GM18867 (cell line): ENCODE measurements at regions not wholly inside any gene's neighbourhood (a gene's known extent, or its start where the extent isn't known, plus 50 kb on each side); places are given as distances from the start of the nearest gene placed in this dataset.
"Not testable (repeated sequence)": the region's sequence is repeated elsewhere in the genome, so short reads cannot be mapped to it uniquely, and the experiment has no call there.

Source experiments
- ATAC-seq: cut with Tn5 transposase; IDR thresholded peaks from one replicate; pipeline ENCODE4 v1.9.1; 2021; ENCODE audit warnings: mild to moderate bottlenecking, moderate library complexity; ENCODE audit not compliant: unreplicated experiment

GRCh38 chr1:194629011-194629410, 1442.6 kb upstream of the B3GALT2 start:
- no peak for ATAC-seq

GRCh38 chr1:194624833-194625232, 1438.4 kb upstream of the B3GALT2 start:
- no peak for ATAC-seq

- no peak for ATAC-seq
These were observed 1431.7 kb upstream of the B3GALT2 start for GRCh38 chr1:194618101-194618500.

DNA sequence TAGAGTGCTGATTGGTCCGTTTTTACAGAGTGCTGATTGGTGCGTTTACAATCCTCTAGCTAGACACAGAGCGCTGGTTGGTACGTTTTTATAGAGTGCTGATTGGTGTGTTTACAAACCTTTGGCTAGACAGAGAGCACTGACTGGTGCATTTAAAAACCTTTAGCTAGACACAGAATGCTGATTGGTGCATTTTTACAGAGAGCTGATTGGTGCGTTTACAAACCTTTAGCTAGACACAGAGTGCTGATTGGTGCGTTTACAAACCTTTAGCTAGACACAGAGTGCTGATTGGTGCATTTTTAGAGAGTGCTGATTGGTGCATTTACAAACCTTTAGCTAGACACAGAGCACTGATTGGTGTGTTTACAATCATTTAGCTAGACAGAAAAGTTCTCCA, 1430.9 kb upstream of the B3GALT2 start:
- not testable (repeated sequence) for ATAC-seq

DNA sequence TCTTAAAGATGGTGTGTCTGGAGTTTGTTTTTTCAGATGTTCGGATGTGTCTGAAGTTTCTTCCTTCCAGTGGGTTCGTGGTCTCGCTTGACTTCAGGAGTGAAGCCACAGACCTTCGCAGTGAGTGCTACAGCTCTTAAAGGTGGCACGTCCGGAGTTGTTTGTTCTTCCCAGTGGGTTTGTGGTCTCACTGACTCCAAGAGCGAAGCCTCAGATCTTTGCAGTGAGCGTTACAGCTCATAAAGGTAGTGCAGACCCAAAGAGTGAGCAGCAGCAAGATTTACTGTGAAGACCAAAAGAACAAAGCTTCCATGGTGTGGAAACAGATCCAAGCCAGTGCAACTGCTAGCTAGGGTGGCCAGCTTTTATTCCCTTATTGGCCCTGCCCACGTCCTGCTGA, 1430.4 kb upstream of the B3GALT2 start:
- no peak for ATAC-seq

DNA sequence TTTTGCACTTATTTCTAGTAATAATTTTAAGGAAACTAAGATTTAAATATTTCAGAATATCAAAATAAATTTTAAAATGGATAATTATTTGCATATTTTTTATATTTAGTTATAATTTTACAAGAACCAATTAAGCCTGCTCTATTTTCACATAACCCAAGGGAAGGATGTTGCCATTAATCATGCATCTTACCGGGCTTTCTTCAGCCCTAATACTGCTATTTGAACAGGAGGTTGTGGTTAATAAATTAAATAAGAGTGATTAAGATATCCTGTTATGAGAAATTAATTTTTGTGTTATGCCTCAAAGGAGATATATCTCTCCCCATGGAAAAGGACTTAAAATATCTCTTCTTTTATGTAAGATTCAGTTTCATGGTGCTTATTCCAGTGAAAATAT, 1415.8 kb upstream of the B3GALT2 start:
- no peak for ATAC-seq

GRCh38 chr1:194600716-194601115, 1414.3 kb upstream of the B3GALT2 start:
- no peak for ATAC-seq

DNA sequence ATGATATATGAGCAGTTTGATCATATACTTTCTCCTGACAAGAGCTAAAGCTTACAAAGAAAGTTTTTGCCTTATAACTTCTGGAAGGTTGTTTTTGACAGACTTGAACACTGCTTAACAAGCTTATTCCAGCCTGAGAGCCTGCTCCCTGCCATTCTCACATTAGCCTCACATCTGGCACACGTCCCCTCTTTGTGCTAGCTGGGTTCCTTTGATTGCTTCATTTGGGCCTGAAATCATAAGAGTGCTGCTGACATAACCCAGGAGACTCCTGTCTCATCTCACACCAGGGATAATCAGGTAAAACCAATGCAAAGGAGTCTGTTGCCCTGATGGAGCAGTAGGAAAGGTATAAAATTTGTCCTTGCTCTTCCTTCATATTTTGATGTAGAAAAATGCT, 1411.7 kb upstream of the B3GALT2 start:
- no peak for ATAC-seq

GRCh38 chr1:194586302-194586701, 1399.9 kb upstream of the B3GALT2 start:
- ATAC-seq: no peak

GRCh38 chr1:194584052-194584451, 1397.6 kb upstream of the B3GALT2 start:
- ATAC-seq: no peak

GRCh38 chr1:194570476-194570875, 1384.1 kb upstream of the B3GALT2 start:
- no peak for ATAC-seq

- no peak for ATAC-seq
These were observed 1382.2 kb upstream of the B3GALT2 start for GRCh38 chr1:194568610-194569009.

DNA sequence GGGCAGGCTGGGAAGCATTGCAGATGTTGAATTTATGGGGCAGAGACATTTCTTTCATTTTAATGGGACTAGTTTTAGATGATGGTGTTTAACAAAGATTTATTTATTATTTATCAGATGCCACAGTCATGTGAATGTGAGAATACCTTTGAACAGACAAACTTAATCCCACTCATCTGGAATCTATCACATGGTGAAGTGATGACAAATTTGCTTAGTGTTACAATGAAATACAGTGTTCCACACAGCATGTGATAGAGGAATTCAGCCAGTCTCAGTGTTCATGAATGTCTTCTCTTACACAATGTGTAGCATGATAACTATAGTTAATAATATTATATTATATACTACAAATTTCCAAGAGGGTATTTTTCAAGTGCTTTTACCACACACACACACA, 1361.7 kb upstream of the B3GALT2 start:
- no peak for ATAC-seq

DNA sequence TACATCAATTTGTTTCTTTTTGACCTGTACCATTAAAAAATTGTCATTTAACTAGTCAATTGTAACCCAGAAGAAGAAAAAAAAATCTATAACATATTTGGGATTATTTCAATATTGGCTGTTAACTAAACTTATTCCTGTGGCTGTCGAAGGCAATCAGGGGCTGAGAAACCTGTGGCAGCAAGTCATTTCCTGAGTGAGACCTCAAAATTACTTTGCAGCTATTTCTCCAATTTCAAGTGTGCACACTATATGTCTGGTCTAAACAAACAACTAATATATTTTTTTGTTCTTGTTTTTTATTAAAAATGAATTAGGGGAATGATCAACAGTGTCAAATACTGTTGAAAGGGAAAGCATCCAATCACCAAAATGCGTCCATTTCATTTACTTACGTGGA, 1357.6 kb upstream of the B3GALT2 start:
- ATAC-seq: no peak

- no peak for ATAC-seq
These were observed 1352.0 kb upstream of the B3GALT2 start for GRCh38 chr1:194538453-194538852.

GRCh38 chr1:194537521-194537920, 1351.1 kb upstream of the B3GALT2 start:
- no peak for ATAC-seq

DNA sequence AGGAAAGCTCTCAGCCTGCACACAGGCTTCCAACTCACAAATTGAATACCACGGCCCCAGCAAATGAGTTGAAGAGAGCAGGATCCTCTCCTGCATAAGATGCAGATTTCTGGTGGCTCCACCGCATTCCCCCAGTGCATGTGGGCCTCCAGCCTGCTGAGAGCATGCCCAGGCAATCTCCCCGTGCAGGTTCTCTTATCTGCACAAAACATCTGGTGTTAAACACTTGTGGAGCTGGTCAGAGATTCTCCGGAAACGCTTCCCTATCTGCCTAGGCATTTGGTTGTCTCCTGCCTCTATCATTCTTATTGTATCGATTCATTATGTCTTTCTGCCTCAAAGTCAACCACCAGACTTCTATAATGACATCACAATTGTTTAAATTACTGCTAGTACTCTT, 1349.0 kb upstream of the B3GALT2 start:
- no peak for ATAC-seq

- no peak for ATAC-seq
These were observed 1348.4 kb upstream of the B3GALT2 start for GRCh38 chr1:194534784-194535183.

- no peak for ATAC-seq
These were observed 1347.2 kb upstream of the B3GALT2 start for GRCh38 chr1:194533641-194534040.

- no peak for ATAC-seq
These were observed 1331.2 kb upstream of the B3GALT2 start for GRCh38 chr1:194517567-194517966.

DNA sequence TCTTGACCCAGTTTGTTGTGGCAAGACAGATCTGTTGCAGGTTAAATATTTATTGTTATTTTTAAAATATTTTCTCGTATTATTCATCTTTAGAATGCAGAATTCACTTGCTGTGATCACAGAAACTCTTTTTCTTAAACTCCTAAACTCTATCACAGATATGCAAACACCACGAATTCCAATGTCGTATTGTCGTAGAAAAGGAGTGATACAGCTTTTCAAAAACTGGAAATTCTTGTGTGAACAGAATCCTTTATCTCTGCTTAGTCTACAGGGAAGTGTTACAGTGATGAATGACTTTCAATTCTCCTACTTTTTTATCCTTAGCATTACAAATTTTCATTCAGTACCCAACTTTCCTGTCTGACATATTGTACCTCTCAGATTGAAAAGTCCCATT, 1329.5 kb upstream of the B3GALT2 start:
- no peak for ATAC-seq

- ATAC-seq: no peak
These were observed 1326.5 kb upstream of the B3GALT2 start for GRCh38 chr1:194512957-194513356.

DNA sequence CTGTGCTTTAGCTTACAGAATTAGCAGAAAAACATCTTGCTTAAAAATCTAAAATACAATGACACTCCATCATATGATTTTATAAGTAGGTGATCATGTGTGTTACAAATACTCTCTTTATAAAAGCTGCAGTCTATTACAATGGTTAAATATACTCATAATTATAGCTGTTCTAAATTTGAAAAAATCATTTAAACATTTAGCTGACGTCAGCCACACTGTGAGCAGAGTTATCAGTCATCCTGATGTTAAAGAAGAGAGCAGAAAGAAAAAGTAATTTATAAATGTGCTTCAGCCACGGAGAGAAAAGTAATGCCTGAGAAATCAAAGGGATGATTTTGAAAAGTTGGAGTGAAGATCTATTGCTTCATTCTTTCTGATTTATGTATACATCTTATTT, 1325.9 kb upstream of the B3GALT2 start:
- ATAC-seq: no peak

DNA sequence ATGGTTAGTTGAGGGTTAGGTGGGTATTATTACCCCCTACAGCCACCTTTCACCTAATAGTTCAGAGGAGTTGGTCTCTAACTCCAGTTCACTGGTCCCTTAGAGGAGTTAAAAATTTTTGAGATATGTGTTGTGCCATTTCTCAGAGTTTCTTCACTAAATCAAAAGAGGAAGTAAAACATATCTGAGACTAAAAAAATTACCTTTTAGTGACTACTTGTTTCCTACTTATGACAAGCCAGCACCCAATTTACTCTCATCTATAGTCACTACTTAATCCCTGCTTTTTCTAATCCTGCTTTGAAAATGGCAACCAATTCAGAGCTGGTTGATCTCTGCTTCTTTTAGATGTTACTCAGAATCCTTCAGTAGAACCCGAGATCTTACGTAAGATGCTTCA, 1316.8 kb upstream of the B3GALT2 start:
- peak; percentile 74 for ATAC-seq
